Naive thymus-derived CD4-positive, alpha-beta T cell (primary cell): ENCODE measurements at regions not wholly inside any gene's neighbourhood (a gene's known extent, or its start where the extent isn't known, plus 50 kb on each side); places are given as distances from the start of the nearest gene placed in this dataset.

ENCODE experiments used
- ATAC-seq: fragments of 150-1000 bp; cut with Tn5 transposase; 2 replicates; pipeline ENCODE4 v1.10.0; 2021; ENCODE audit warnings: mild to moderate bottlenecking, moderate library complexity
- CTCF ChIA-PET: fragments of 350-600 bp; sonication (Branson Sonifier 250); formaldehyde crosslinking; loops from one replicate; lab custom pipeline; 2021; ENCODE audit warnings: antibody characterized with exemption; lab: Charles Lee
- POLR2A ChIA-PET: fragments of 350-600 bp; sonication (Branson Sonifier 250); formaldehyde crosslinking; loops from one replicate; lab custom pipeline; 2021; ENCODE audit warnings: antibody characterized with exemption, inconsistent platforms; lab: Charles Lee
- DNase-seq, 9 donors: peaks; one replicate each; pipeline versions ENCODE4 v3.0.0 to v3.0.0-alpha.2; 2020 to 2022; ENCODE audit warnings: mixed read lengths in 1 of 9
- H3K27ac ChIP-seq: one replicate; pipeline ENCODE4 v1.7.0; 2013; ENCODE audit warnings: mild to moderate bottlenecking, low read depth, low read length, moderate library complexity
- H3K27me3 ChIP-seq, 2 donors: one replicate each; pipeline ENCODE4 v1.7.0; 2013; ENCODE audit warnings: low read length in 2 of 2, mild to moderate bottlenecking in 2 of 2, moderate library complexity in 2 of 2; ENCODE audit not compliant: control insufficient read depth in 2 of 2, insufficient read depth in 2 of 2
- H3K36me3 ChIP-seq, 3 experiments: 1 replicate in 2 of 3; 2 replicates in 1 of 3; pipeline ENCODE4 v1.7.0; 2013; ENCODE audit warnings: low read length in 3 of 3, mild to moderate bottlenecking in 3 of 3, moderate library complexity in 1 of 3; ENCODE audit not compliant: insufficient read depth in 3 of 3, control insufficient read depth in 2 of 3
- H3K4me1 ChIP-seq, 2 donors: one replicate each; pipeline ENCODE4 v1.7.0; 2013; ENCODE audit warnings: low read length in 2 of 2, mild to moderate bottlenecking in 2 of 2, moderate library complexity in 1 of 2; ENCODE audit not compliant: control insufficient read depth in 2 of 2, insufficient read depth in 2 of 2
- H3K4me3 ChIP-seq: 2 replicates; pipeline ENCODE4 v1.7.0; 2013; ENCODE audit warnings: mild to moderate bottlenecking, low read length
- H3K9me3 ChIP-seq, 3 experiments: 1 replicate in 2 of 3; 2 replicates in 1 of 3; pipeline ENCODE4 v1.7.0; 2013; ENCODE audit warnings: low read length in 3 of 3; ENCODE audit not compliant: control insufficient read depth in 2 of 3
- H3K27ac Mint-ChIP-seq, 9 donors: one replicate each; pipeline ENCODE4 v1.8.0; 2020 to 2022; ENCODE audit warnings: mixed read lengths in 9 of 9, mild to moderate bottlenecking in 8 of 9, moderate library complexity in 5 of 9, inconsistent platforms in 2 of 9
- H3K27me3 Mint-ChIP-seq, 5 donors: one replicate each; pipeline ENCODE4 v1.8.0; 2021 to 2022; ENCODE audit warnings: mixed read lengths in 5 of 5, mild to moderate bottlenecking in 1 of 5
- H3K36me3 Mint-ChIP-seq, 5 donors: one replicate each; pipeline ENCODE4 v1.8.0; 2020 to 2022; ENCODE audit warnings: mixed read lengths in 5 of 5, mild to moderate bottlenecking in 3 of 5, inconsistent platforms in 1 of 5
- H3K4me1 Mint-ChIP-seq, 7 donors: one replicate each; pipeline ENCODE4 v1.8.0; 2020 to 2022; ENCODE audit warnings: mixed read lengths in 7 of 7, mild to moderate bottlenecking in 3 of 7, inconsistent platforms in 1 of 7
- H3K4me3 Mint-ChIP-seq, 10 donors: one replicate each; pipeline ENCODE4 v1.8.0; 2020 to 2022; ENCODE audit warnings: mild to moderate bottlenecking in 10 of 10, mixed read lengths in 10 of 10, moderate library complexity in 6 of 10, inconsistent platforms in 2 of 10
- H3K9me3 Mint-ChIP-seq, 11 donors: one replicate each; pipeline ENCODE4 v1.8.0; 2020 to 2022; ENCODE audit warnings: mixed read lengths in 11 of 11, mild to moderate bottlenecking in 4 of 11, inconsistent platforms in 1 of 11, moderate library complexity in 1 of 11
- intact Hi-C, 2 donors: fragments of 100-400 bp; cut with micrococcal nuclease; formaldehyde crosslinking; loops; one replicate each; pipeline ENCODE4 v1.15.1; 2023

GRCh38 chr2:43115881-43116280 lies 110.5 kb downstream of the ZFP36L2 start:
- peaks cover 0 to 8% (median 4%) of the 10 kb centered on the region in 3 experiments for H3K9me3 ChIP-seq
- Mint-ChIP-seq H3K27ac (peak overlapping the region in 1 of 9 donors; percentile 46), H3K4me1 (peaks cover 0 to 19% (median 17%) of the 10 kb centered on the region in 7 donors), H3K4me3 (no peak overlapping the region), H3K9me3 (peaks cover 0 to 27% (median 11%) of the 10 kb centered on the region in 11 donors), H3K36me3 (peaks cover 15 to 43% (median 15%) of the 10 kb centered on the region in 5 donors), H3K27me3 (no peaks in the 10 kb centered on the region)
- no peaks in the 10 kb centered on the region for H3K4me1 ChIP-seq
- no peaks in the 10 kb centered on the region for H3K27me3 ChIP-seq
- DNase-seq (no peak), ATAC-seq (no peak)
- CTCF ChIA-PET = interaction anchor here (0.6 kb wide), 2 partner anchors 9 to 115 kb away, joined by 3 to 5 read pairs; no protein-coding TSS in a partner anchor
- intact Hi-C loops = no loop called here
- no peak overlapping the region for H3K27ac ChIP-seq
- no peak overlapping the region for H3K4me3 ChIP-seq
- no peaks in the 10 kb centered on the region for H3K36me3 ChIP-seq
- POLR2A ChIA-PET = interaction anchor here (0.9 to 1.1 kb wide), 4 partner anchors 57 to 113 kb away, joined by 3 to 4 read pairs (median 3); partner anchors contain the start of gene ZFP36L2

DNA sequence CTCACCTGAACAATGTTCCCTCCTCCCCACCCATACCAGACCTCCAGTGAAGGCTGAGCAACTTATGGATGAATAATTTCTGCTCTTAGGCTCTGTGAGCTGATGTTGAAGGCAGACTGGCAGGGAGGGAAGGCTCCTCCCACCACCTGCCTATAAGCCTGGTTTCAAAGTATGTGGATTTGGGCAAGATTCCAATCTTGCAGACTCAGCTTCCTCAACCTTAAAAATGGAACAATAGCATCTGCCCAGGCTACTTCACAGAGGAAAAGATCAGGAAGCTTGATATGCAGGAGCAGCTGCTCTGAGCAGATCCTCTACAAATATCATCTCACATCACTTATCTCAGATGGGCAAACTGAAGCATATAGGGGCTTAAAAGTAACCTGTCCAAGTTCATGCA lies 112.2 kb downstream of the ZFP36L2 start:
- intact Hi-C loops = no loop called here
- Histone ChIP-seq H3K4me1 (no peaks in the 10 kb centered on the region), H3K27me3 (no peaks in the 10 kb centered on the region), H3K27ac (no peak overlapping the region), H3K36me3 (no peaks in the 10 kb centered on the region), H3K9me3 (peaks cover 0 to 3% (median under 1%) of the 10 kb centered on the region in 3 experiments), H3K4me3 (no peak overlapping the region)
- DNase-seq (no peak), ATAC-seq (no peak)
- POLR2A ChIA-PET = interaction anchor here (1.9 kb wide), 1 partner anchor 19 kb away, joined by 6 read pairs; no protein-coding TSS in a partner anchor
- peaks cover 8 to 34% (median 10%) of the 10 kb centered on the region in 5 donors for H3K36me3 Mint-ChIP-seq
- H3K4me1 Mint-ChIP-seq = peaks cover 2 to 22% (median 18%) of the 10 kb centered on the region in 7 donors
- H3K9me3 Mint-ChIP-seq = peaks cover 0 to 18% (median 7%) of the 10 kb centered on the region in 11 donors
- no peaks in the 10 kb centered on the region for H3K27me3 Mint-ChIP-seq
- H3K4me3 Mint-ChIP-seq = no peak overlapping the region
- H3K27ac Mint-ChIP-seq = peak overlapping the region in 1 of 9 donors; percentile 6
- CTCF ChIA-PET = no interaction called here

GRCh38 chr2:43111788-43112554 lies 114.4 kb downstream of the ZFP36L2 start:
- H3K9me3 Mint-ChIP-seq = peaks cover 0 to 4% (median 0%) of the 10 kb centered on the region in 11 donors
- Histone ChIP-seq H3K27me3 (no peaks in the 10 kb centered on the region), H3K9me3 (no peaks in the 10 kb centered on the region), H3K4me1 (no peaks in the 10 kb centered on the region), H3K4me3 (no peak overlapping the region), H3K27ac (no peak overlapping the region), H3K36me3 (no peaks in the 10 kb centered on the region)
- DNase-seq = no peak
- intact Hi-C loops = no loop called here
- ATAC-seq = no peak
- H3K4me3 Mint-ChIP-seq = no peak overlapping the region
- ChIA-PET CTCF (no interaction called here), POLR2A (interaction anchor here (0.6 to 1.3 kb wide), 2 partner anchors 53 to 548 kb away, joined by 3 read pairs; no protein-coding TSS in a partner anchor)
- peaks cover 0 to 25% (median 5%) of the 10 kb centered on the region in 5 donors for H3K36me3 Mint-ChIP-seq
- H3K27me3 Mint-ChIP-seq = no peaks in the 10 kb centered on the region
- H3K4me1 Mint-ChIP-seq = peaks cover 2 to 29% (median 18%) of the 10 kb centered on the region in 7 donors
- no peak overlapping the region for H3K27ac Mint-ChIP-seq

GRCh38 chr2:43110442-43110871 lies 115.9 kb downstream of the ZFP36L2 start:
- no peak overlapping the region for H3K27ac Mint-ChIP-seq
- peaks cover 0 to 3% (median 0%) of the 10 kb centered on the region in 11 donors for H3K9me3 Mint-ChIP-seq
- peaks cover 9 to 39% (median 23%) of the 10 kb centered on the region in 7 donors for H3K4me1 Mint-ChIP-seq
- no peaks in the 10 kb centered on the region for H3K4me1 ChIP-seq
- no peaks in the 10 kb centered on the region for H3K27me3 Mint-ChIP-seq
- no peak overlapping the region for H3K4me3 Mint-ChIP-seq
- H3K27me3 ChIP-seq = no peaks in the 10 kb centered on the region
- H3K27ac ChIP-seq = no peak overlapping the region
- ATAC-seq = no peak
- intact Hi-C loops = no loop called here
- no peak for DNase-seq
- POLR2A ChIA-PET = no interaction called here
- H3K4me3 ChIP-seq = no peak overlapping the region
- H3K9me3 ChIP-seq = no peaks in the 10 kb centered on the region
- H3K36me3 Mint-ChIP-seq = peaks cover 0 to 32% (median 5%) of the 10 kb centered on the region in 5 donors
- CTCF ChIA-PET = interaction anchor here (1.0 to 1.3 kb wide), 2 partner anchors 18 to 119 kb away, joined by 3 to 4 read pairs; no protein-coding TSS in a partner anchor
- no peaks in the 10 kb centered on the region for H3K36me3 ChIP-seq

DNA sequence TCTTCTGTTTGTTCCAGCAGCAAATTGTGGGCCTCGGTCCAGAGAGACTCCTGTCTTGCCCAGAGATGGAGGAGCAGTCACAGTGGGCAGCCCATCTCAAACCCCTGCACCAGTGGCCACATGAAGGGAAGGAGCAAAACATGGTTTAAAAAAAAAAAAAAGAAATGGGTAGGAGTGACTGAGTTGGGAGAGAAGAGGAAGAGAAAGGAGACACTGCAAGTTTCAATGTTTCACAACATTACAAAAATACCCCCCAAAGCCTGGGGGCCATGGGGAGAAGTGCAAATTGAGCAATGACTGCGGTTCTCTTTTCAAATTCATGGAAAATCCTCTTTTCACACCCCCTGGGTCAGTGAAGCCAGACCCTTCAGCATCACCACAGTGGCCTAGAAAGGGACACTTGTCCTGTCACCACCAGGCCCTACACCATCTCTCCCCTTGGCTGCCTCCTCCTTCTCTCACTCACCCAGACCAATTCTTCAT lies 117.1 kb downstream of the ZFP36L2 start:
- H3K9me3 Mint-ChIP-seq = peaks cover 0 to 2% (median 0%) of the 10 kb centered on the region in 11 donors
- no peaks in the 10 kb centered on the region for H3K27me3 Mint-ChIP-seq
- peaks cover 0 to 41% (median 2%) of the 10 kb centered on the region in 5 donors for H3K36me3 Mint-ChIP-seq
- H3K9me3 ChIP-seq = no peaks in the 10 kb centered on the region
- DNase-seq = no peak
- H3K27ac ChIP-seq = no peak overlapping the region
- no peak overlapping the region for H3K4me3 ChIP-seq
- H3K4me1 ChIP-seq = no peaks in the 10 kb centered on the region
- H3K27ac Mint-ChIP-seq = peak overlapping the region in 1 of 9 donors; percentile 6
- no peak overlapping the region for H3K4me3 Mint-ChIP-seq
- ChIA-PET CTCF (no interaction called here), POLR2A (no interaction called here)
- intact Hi-C loops = no loop called here
- peak; percentile 39 for ATAC-seq
- no peaks in the 10 kb centered on the region for H3K27me3 ChIP-seq
- no peaks in the 10 kb centered on the region for H3K36me3 ChIP-seq
- H3K4me1 Mint-ChIP-seq = peaks cover 9 to 31% (median 15%) of the 10 kb centered on the region in 7 donors

DNA sequence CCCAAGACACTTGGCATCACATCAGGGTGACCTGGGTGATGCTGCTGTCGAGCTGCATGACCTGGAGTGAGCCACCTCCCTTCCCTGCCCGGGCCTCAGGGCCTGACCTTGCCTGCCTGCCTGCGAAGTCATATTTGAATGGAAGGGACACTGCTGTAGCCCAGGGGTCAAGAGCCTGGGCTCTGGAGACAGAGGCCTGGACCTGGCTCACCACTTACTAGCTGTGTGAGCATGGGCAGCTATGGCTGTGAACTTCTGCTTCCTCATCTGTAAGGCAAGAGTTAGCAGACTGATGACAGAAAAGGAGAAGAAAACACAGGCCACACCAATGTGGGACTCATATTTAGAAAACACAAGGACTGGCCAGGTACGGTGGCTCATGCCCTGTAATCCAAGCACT lies 118.7 kb downstream of the ZFP36L2 start:
- intact Hi-C loops = no loop called here
- DNase-seq (no peak), ATAC-seq (peak; percentile 66)
- H3K36me3 ChIP-seq = no peaks in the 10 kb centered on the region
- no peak overlapping the region for H3K4me3 Mint-ChIP-seq
- H3K9me3 ChIP-seq = no peaks in the 10 kb centered on the region
- peaks cover 4 to 34% (median 9%) of the 10 kb centered on the region in 7 donors for H3K4me1 Mint-ChIP-seq
- POLR2A ChIA-PET = interaction anchor here (1.3 kb wide), 1 partner anchor 115 kb away, joined by 3 read pairs; no protein-coding TSS in a partner anchor
- H3K27ac ChIP-seq = no peak overlapping the region
- CTCF ChIA-PET = interaction anchor here (0.5 to 0.6 kb wide), 4 partner anchors 8 to 283 kb away, joined by 3 to 7 read pairs (median 4); no protein-coding TSS in a partner anchor
- H3K27ac Mint-ChIP-seq = peak overlapping the region in 2 of 9 donors; percentile 38 to 51
- H3K27me3 Mint-ChIP-seq = no peaks in the 10 kb centered on the region
- peaks cover 0 to 38% (median 4%) of the 10 kb centered on the region in 5 donors for H3K36me3 Mint-ChIP-seq
- H3K4me3 ChIP-seq = no peak overlapping the region
- no peaks in the 10 kb centered on the region for H3K27me3 ChIP-seq
- no peaks in the 10 kb centered on the region for H3K4me1 ChIP-seq
- H3K9me3 Mint-ChIP-seq = peaks cover 0 to 6% (median 0%) of the 10 kb centered on the region in 11 donors
